ENCODE measurements at regions not wholly inside any gene's neighbourhood (a gene's known extent, or its start where the extent isn't known, plus 50 kb on each side); places are given as distances from the start of the nearest gene placed in this dataset.

DNA sequence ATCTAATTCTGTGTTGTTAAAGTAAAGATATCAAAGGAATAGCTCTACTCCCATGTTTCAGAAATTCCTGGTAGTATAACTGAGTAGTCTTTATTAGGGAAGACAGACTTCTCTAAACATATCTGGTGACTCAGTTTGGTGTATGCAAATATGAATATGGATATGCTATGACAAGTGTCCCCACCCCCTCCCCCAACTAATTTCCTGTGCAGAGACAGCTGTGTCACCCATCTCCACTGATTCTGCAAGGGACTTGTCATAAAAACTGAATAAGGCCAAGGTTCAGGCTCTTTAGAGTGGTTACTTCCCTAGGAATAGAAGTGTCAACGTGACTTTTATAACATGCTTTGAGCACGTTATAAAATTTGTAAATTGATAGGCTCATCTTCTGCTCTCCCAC is 429.1 kb downstream of the DAD1 start:
- DNase-seq: no peak
- TF ChIP-seq, protein P1, sequence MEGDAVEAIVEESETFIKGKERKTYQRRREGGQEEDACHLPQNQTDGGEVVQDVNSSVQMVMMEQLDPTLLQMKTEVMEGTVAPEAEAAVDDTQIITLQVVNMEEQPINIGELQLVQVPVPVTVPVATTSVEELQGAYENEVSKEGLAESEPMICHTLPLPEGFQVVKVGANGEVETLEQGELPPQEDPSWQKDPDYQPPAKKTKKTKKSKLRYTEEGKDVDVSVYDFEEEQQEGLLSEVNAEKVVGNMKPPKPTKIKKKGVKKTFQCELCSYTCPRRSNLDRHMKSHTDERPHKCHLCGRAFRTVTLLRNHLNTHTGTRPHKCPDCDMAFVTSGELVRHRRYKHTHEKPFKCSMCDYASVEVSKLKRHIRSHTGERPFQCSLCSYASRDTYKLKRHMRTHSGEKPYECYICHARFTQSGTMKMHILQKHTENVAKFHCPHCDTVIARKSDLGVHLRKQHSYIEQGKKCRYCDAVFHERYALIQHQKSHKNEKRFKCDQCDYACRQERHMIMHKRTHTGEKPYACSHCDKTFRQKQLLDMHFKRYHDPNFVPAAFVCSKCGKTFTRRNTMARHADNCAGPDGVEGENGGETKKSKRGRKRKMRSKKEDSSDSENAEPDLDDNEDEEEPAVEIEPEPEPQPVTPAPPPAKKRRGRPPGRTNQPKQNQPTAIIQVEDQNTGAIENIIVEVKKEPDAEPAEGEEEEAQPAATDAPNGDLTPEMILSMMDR (IDR thresholded peaks at IDR 0.05; ENCODE audit: low read depth, low read length): no peak
- H3K4me3 ChIP-seq (ENCODE audit: low read depth, low read length): no peak overlapping the region
- H3K27me3 ChIP-seq (ENCODE audit: insufficient read depth, low read depth, severe bottlenecking): peaks cover 59% of the 10 kb centered on the region
- H3K27ac ChIP-seq: no peak overlapping the region
- H3K9me3 ChIP-seq (ENCODE audit: severe bottlenecking): no peaks in the 10 kb centered on the region
- no peaks in the 10 kb centered on the region for H3K36me3 ChIP-seq

DNA sequence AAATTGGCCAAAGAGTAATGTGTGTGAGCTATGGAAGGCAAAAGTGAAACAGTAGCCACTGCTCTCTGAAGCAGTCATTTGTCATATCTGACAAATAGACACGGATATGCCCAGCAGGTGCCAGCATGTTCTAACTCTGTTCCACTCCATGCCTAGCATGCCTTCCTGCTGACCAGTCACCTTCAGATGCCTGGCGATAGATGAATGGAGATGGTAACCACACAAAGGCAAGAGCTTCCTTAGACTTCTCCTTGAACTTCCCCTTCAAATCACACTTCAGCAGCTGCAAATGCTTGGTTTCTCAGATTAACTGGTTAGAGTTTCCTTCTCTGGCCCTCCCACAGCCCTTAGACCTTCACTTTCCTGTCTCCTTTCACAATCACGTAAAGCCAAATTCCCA is 429.9 kb downstream of the DAD1 start:
- Histone ChIP-seq H3K27ac (no peak overlapping the region), H3K36me3 (no peaks in the 10 kb centered on the region), H3K27me3 (ENCODE audit: insufficient read depth, low read depth, severe bottlenecking) (peaks cover 62% of the 10 kb centered on the region), H3K4me3 (ENCODE audit: low read depth, low read length) (no peak overlapping the region), H3K9me3 (ENCODE audit: severe bottlenecking) (no peaks in the 10 kb centered on the region)
- DNase-seq: no peak
- TF ChIP-seq, protein P1 (IDR thresholded peaks at IDR 0.05; ENCODE audit: low read depth, low read length): no peak

DNA sequence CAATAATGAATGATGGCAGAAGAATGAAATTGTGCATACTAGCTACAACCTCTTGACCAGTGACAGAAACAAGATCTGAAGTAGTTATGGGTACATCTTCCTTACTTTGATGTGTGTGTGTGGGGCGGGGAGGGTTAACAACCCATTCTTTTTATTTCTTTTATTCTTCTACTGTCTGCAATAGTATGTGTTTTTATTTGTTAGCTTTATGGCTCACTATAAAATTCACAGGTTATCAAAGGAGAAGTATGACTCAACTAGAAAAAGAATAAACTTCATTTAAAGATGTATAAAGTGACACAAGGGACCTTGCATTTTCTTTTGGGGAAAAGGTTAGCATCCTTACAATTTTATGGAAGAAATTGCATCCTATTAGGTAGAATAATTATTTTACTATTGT is 430.5 kb downstream of the DAD1 start:
- DNase-seq: no peak
- Histone ChIP-seq H3K36me3 (no peaks in the 10 kb centered on the region), H3K9me3 (ENCODE audit: severe bottlenecking) (no peaks in the 10 kb centered on the region), H3K27ac (no peak overlapping the region), H3K4me3 (ENCODE audit: low read depth, low read length) (no peak overlapping the region), H3K27me3 (ENCODE audit: insufficient read depth, low read depth, severe bottlenecking) (peaks cover 56% of the 10 kb centered on the region)
- TF ChIP-seq, protein P1 (IDR thresholded peaks at IDR 0.05; ENCODE audit: low read depth, low read length): no peak

DNA sequence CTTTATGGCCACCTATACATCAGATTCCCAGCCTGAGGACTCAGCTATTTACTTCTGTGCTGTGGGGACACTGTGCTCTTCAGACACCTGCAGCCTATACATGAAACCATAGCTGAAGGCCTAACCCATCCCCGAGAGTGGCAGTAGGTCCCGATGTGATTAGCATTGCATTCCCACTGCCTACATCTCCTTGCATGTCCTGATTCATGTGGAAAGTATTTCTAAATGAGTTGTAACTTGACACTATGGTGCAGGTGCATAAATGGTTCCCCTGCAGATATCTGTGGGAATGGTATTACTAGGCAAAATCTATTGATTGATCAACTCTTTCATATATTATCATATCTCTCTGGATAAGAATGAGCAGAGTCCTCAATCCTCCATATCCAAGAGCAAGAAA is 433.5 kb downstream of the DAD1 start:
- Histone ChIP-seq H3K27me3 (ENCODE audit: insufficient read depth, low read depth, severe bottlenecking) (peaks cover 37% of the 10 kb centered on the region), H3K4me3 (ENCODE audit: low read depth, low read length) (no peak overlapping the region), H3K36me3 (no peaks in the 10 kb centered on the region), H3K27ac (no peak overlapping the region), H3K9me3 (ENCODE audit: severe bottlenecking) (peaks cover 3% of the 10 kb centered on the region)
- DNase-seq: no peak
- TF ChIP-seq, protein P1 (IDR thresholded peaks at IDR 0.05; ENCODE audit: low read depth, low read length): no peak

DNA sequence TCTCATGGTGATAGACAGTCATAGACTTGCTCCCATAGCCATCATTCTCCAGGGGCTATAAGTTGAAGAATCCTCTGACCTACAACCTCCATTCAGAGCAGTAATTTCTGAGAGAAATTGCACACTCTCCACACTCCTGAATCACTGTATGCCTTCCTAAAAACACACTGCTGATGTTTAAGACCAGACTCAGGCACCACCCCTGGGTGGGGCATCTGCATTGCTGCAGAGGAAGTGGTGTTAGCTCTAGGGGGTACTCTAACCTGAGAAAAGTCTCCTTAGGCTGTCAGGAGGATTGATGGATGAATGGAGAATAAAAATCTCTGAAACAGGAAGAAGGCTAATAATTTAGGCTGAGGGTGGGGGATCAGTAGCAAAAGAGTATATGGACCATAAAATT is 436.1 kb downstream of the DAD1 start:
- no peak for DNase-seq
- TF ChIP-seq, protein P1 (IDR thresholded peaks at IDR 0.05; ENCODE audit: low read depth, low read length): no peak
- Histone ChIP-seq H3K27ac (no peak overlapping the region), H3K4me3 (ENCODE audit: low read depth, low read length) (no peak overlapping the region), H3K27me3 (ENCODE audit: insufficient read depth, low read depth, severe bottlenecking) (peaks cover 39% of the 10 kb centered on the region), H3K36me3 (no peaks in the 10 kb centered on the region), H3K9me3 (ENCODE audit: severe bottlenecking) (peaks cover 3% of the 10 kb centered on the region)

DNA sequence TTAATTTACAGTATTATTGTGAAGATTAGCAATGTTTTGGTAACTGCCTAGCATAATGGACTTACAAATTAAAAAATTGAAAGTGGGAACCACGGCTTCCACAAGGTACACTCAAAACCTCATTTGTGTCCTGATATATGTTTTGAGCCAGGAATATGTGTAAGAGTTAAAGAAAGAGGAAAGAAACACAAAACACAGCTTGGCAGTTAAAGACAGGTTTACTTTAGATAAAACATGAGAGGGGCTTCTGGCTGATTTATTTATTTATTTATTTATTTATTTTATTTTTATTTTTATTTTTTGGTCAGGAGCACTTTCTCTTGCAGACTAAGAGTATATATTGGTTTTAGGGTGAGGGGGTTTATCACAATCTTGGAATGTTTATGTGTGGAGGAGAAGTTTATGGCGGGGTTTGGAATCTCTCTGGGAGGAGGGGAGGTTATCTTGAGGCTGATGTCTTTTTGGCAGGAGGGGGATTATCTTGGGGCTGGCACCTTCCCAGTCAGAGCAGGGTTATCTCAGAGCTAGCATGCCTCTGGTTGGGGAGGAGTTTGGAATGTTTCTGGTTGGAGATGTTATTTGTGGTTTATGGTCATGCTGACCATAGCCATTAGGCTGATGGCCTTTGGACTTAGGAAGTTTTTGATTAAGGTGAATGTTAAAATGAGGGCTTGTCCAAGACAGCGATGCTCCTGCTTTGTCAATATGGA is 436.7 kb downstream of the DAD1 start:
- Histone ChIP-seq H3K27ac (no peak overlapping the region), H3K9me3 (ENCODE audit: severe bottlenecking) (peaks cover 3% of the 10 kb centered on the region), H3K27me3 (ENCODE audit: insufficient read depth, low read depth, severe bottlenecking) (peaks cover 44% of the 10 kb centered on the region), H3K4me3 (ENCODE audit: low read depth, low read length) (no peak overlapping the region), H3K36me3 (no peaks in the 10 kb centered on the region)
- no peak for DNase-seq
- TF ChIP-seq, protein P1 (IDR thresholded peaks at IDR 0.05; ENCODE audit: low read depth, low read length): no peak
